Tibial artery (tissue), 4 donors: ENCODE measurements at regions not wholly inside any gene's neighbourhood (a gene's known extent, or its start where the extent isn't known, plus 50 kb on each side); places are given as distances from the start of the nearest gene placed in this dataset.
"Not testable (repeated sequence)": the region's sequence is repeated elsewhere in the genome, so short reads cannot be mapped to it uniquely, and the experiment has no call there.

Experiments used
- DNase-seq, 2 donors: peaks; one replicate each; pipeline ENCODE4 v3.0.0-alpha.2; 2019
- H3K27ac ChIP-seq, 2 donors: fragments of 200-600 bp; sonication (generic) in 1 of 2; 1 replicate in 1 of 2; 2 replicates in 1 of 2; pipeline ENCODE4 v1.5.1; 2018 to 2019; ENCODE audit warnings: mild to moderate bottlenecking in 1 of 2
- H3K27me3 ChIP-seq, 2 donors: fragments of 200-600 bp; sonication (generic) in 1 of 2; one replicate each; pipeline versions ENCODE4 v1.5.1 to v1.6.0; 2016 to 2019
- H3K36me3 ChIP-seq, 3 donors: fragments of 200-600 bp; sonication (generic) in 2 of 3; one replicate each; pipeline ENCODE4 v1.5.1; 2016 to 2019; ENCODE audit warnings: mild to moderate bottlenecking in 2 of 3
- H3K4me1 ChIP-seq, 4 donors: fragments of 200-600 bp; sonication (generic) in 2 of 4; 1 replicate in 3 of 4; 2 replicates in 1 of 4; pipeline ENCODE4 v1.5.1; 2016 to 2019
- H3K4me3 ChIP-seq, 2 donors: fragments of 200-600 bp; sonication (generic) in 1 of 2; 1 replicate in 1 of 2; 2 replicates in 1 of 2; pipeline ENCODE4 v1.5.1; 2018 to 2019; ENCODE audit warnings: mild to moderate bottlenecking in 2 of 2
- H3K9me3 ChIP-seq, 3 donors: fragments of 200-600 bp; sonication (generic) in 1 of 3; one replicate each; pipeline ENCODE4 v1.5.1; 2016 to 2019
- CTCF ChIP-seq, 2 experiments: fragments of 200-600 bp in 1 of 2; fragments of 450-650 bp in 1 of 2; IDR thresholded peaks; one replicate each; pipeline ENCODE4 v1.5.1; 2017 to 2019; ENCODE audit warnings: antibody characterized with exemption in 2 of 2, mild to moderate bottlenecking in 1 of 2, moderate library complexity in 1 of 2
- intact Hi-C: fragments of 100-400 bp; cut with DNase I; formaldehyde crosslinking; loops from one replicate; pipeline ENCODE4 v1.15.0; 2023; ENCODE audit warnings: low total_unique reads

GRCh38 chr2:144625226-144625625, 105.3 kb upstream of the ZEB2 start:
- Histone ChIP-seq H3K4me3 (no peak overlapping the region), H3K9me3 (no peaks in the 10 kb centered on the region), H3K36me3 (no peaks in the 10 kb centered on the region), H3K27me3 (no peaks in the 10 kb centered on the region), H3K4me1 (no peaks in the 10 kb centered on the region), H3K27ac (no peak overlapping the region)
- intact Hi-C loops = no loop called here
- TF ChIP-seq CTCF (IDR thresholded peaks at IDR 0.05) = no peak
- DNase-seq = no peak

GRCh38 chr2:144624451-144624850, 104.5 kb upstream of the ZEB2 start:
- Histone ChIP-seq H3K27ac (no peak overlapping the region), H3K36me3 (no peaks in the 10 kb centered on the region), H3K9me3 (no peaks in the 10 kb centered on the region), H3K4me3 (no peak overlapping the region), H3K4me1 (no peaks in the 10 kb centered on the region), H3K27me3 (no peaks in the 10 kb centered on the region)
- TF ChIP-seq CTCF (IDR thresholded peaks at IDR 0.05) = no peak
- intact Hi-C loops = no loop called here
- no peak for DNase-seq

GRCh38 chr2:144622373-144622772, 102.5 kb upstream of the ZEB2 start:
- intact Hi-C loops, H3K4me3 ChIP-seq, H3K27ac ChIP-seq, DNase-seq, H3K9me3 ChIP-seq, H3K36me3 ChIP-seq, H3K4me1 ChIP-seq, H3K27me3 ChIP-seq: not testable (repeated sequence)

- intact Hi-C loops = no loop called here
- no peaks in the 10 kb centered on the region for H3K4me1 ChIP-seq
- H3K27me3 ChIP-seq = no peaks in the 10 kb centered on the region
- no peak overlapping the region for H3K4me3 ChIP-seq
- no peaks in the 10 kb centered on the region for H3K9me3 ChIP-seq
- H3K27ac ChIP-seq = no peak overlapping the region
- no peaks in the 10 kb centered on the region for H3K36me3 ChIP-seq
- TF ChIP-seq CTCF (IDR thresholded peaks at IDR 0.05) = no peak
- DNase-seq = no peak
Observed at GRCh38 chr2:144621266-144621665, 101.3 kb upstream of the ZEB2 start.

GRCh38 chr2:144619760-144620159, 99.8 kb upstream of the ZEB2 start:
- no peak for TF ChIP-seq CTCF (IDR thresholded peaks at IDR 0.05)
- Histone ChIP-seq H3K27ac (no peak overlapping the region), H3K4me1 (no peaks in the 10 kb centered on the region), H3K9me3 (no peaks in the 10 kb centered on the region), H3K27me3 (no peaks in the 10 kb centered on the region), H3K4me3 (no peak overlapping the region), H3K36me3 (no peaks in the 10 kb centered on the region)
- intact Hi-C loops = no loop called here
- no peak for DNase-seq

GRCh38 chr2:144617171-144617570, 97.3 kb upstream of the ZEB2 start:
- H3K4me3 ChIP-seq, H3K27me3 ChIP-seq, intact Hi-C loops, DNase-seq, H3K9me3 ChIP-seq, H3K36me3 ChIP-seq, H3K27ac ChIP-seq, H3K4me1 ChIP-seq: not testable (repeated sequence)

GRCh38 chr2:144615866-144616565, 96.1 kb upstream of the ZEB2 start:
- Histone ChIP-seq H3K27ac (no peak overlapping the region), H3K4me3 (no peak overlapping the region), H3K36me3 (no peaks in the 10 kb centered on the region), H3K27me3 (no peaks in the 10 kb centered on the region), H3K4me1 (no peaks in the 10 kb centered on the region), H3K9me3 (no peaks in the 10 kb centered on the region)
- no peak for DNase-seq
- no peak for TF ChIP-seq CTCF (IDR thresholded peaks at IDR 0.05)
- intact Hi-C loops = no loop called here
